B cell (primary cell): ENCODE measurements at regions not wholly inside any gene's neighbourhood (a gene's known extent, or its start where the extent isn't known, plus 50 kb on each side); places are given as distances from the start of the nearest gene placed in this dataset.

ENCODE experiments used
- ATAC-seq: fragments of 200-7000 bp; cut with Tn5 transposase; one replicate; pipeline ENCODE4 v1.10.0; 2021; ENCODE audit warnings: low read depth, mild to moderate bottlenecking, moderate number of reproducible peaks, moderate library complexity
- CTCF ChIA-PET: fragments of 350-600 bp; sonication (Branson Sonifier 250); formaldehyde crosslinking; loops from one replicate; lab custom pipeline; 2021; ENCODE audit warnings: antibody characterized with exemption, inconsistent platforms; lab: Charles Lee
- POLR2A ChIA-PET: fragments of 350-600 bp; sonication (Branson Sonifier 250); formaldehyde crosslinking; loops from one replicate; lab custom pipeline; 2021; ENCODE audit warnings: antibody characterized with exemption; lab: Charles Lee
- DNase-seq: peaks from one replicate; pipeline ENCODE4 v3.0.0; 2013
- H2AFZ ChIP-seq: 2 replicates; pipeline ENCODE4 v1.6.1; 2012; ENCODE audit warnings: mild to moderate bottlenecking, low read depth, low read length; ENCODE audit not compliant: insufficient read depth, poor library complexity, severe bottlenecking
- H3K27ac ChIP-seq, 2 donors: 1 replicate in 1 of 2; 2 replicates in 1 of 2; pipeline ENCODE4 v1.5.1; 2012 to 2013; ENCODE audit warnings: low read length in 2 of 2, mild to moderate bottlenecking in 2 of 2, moderate library complexity in 1 of 2
- H3K27me3 ChIP-seq, 4 experiments: fragments of 200-600 bp in 1 of 4; sonication (generic) in 1 of 4; replicated peaks in 1 of 4; 1 replicate in 2 of 4; 2 replicates in 2 of 4; pipeline versions ENCODE4 v1.6.1 to v1.7.0; 2013 to 2016; ENCODE audit warnings: low read length in 3 of 4, mild to moderate bottlenecking in 2 of 4, mixed read lengths in 1 of 4, moderate library complexity in 1 of 4; ENCODE audit not compliant: insufficient read depth in 4 of 4, control insufficient read depth in 3 of 4; ENCODE audit errors: control extremely low read depth in 1 of 4
- H3K36me3 ChIP-seq, 2 experiments: replicated peaks in 1 of 2; 1 replicate in 1 of 2; 2 replicates in 1 of 2; pipeline versions ENCODE4 v1.6.1 to v1.7.1; 2013; ENCODE audit warnings: low read length in 1 of 2; ENCODE audit not compliant: insufficient read depth in 2 of 2, control insufficient read depth in 1 of 2; ENCODE audit errors: control extremely low read depth in 1 of 2, extremely low read depth in 1 of 2
- H3K4me1 ChIP-seq, 2 donors: fragments of 200-600 bp in 1 of 2; sonication (generic) in 1 of 2; 1 replicate in 1 of 2; 2 replicates in 1 of 2; pipeline versions ENCODE4 v1.5.1 to v1.6.1; 2013 to 2017; ENCODE audit warnings: low read length in 2 of 2; ENCODE audit not compliant: control insufficient read depth in 2 of 2, insufficient read depth in 2 of 2
- H3K4me2 ChIP-seq: replicated peaks from 2 replicates; pipeline ENCODE3; 2012; ENCODE audit warnings: mild to moderate bottlenecking, low read depth, low read length; ENCODE audit not compliant: poor library complexity, severe bottlenecking
- H3K4me3 ChIP-seq, 5 experiments: fragments of 200-600 bp in 1 of 5; sonication (generic) in 1 of 5; 1 replicate in 3 of 5; 2 replicates in 2 of 5; pipeline versions ENCODE4 v1.5.1 to v1.7.0; 2011 to 2016; ENCODE audit warnings: low read length in 4 of 5, mild to moderate bottlenecking in 4 of 5, low read depth in 2 of 5, control low read depth in 1 of 5, moderate library complexity in 1 of 5; ENCODE audit not compliant: insufficient read depth in 1 of 5; ENCODE audit errors: control extremely low read depth in 1 of 5, extremely low read depth in 1 of 5
- H3K79me2 ChIP-seq: fragments of 200-600 bp; sonication (generic); one replicate; pipeline ENCODE4 v1.6.0; 2016; ENCODE audit warnings: low read length; ENCODE audit not compliant: control insufficient read depth, insufficient read depth
- H3K9ac ChIP-seq: fragments of 200-600 bp; sonication (generic); 2 replicates; pipeline ENCODE4 v1.6.1; 2017; ENCODE audit warnings: mild to moderate bottlenecking, low read length, moderate library complexity
- H3K9me3 ChIP-seq, 3 donors: one replicate each; pipeline versions ENCODE4 v1.6.1 to v1.7.1; 2013; ENCODE audit warnings: low read length in 2 of 3; ENCODE audit not compliant: control insufficient read depth in 2 of 3, insufficient read depth in 1 of 3; ENCODE audit errors: control extremely low read depth in 1 of 3
- H4K20me1 ChIP-seq: 2 replicates; pipeline ENCODE4 v1.6.0; 2012; ENCODE audit warnings: mild to moderate bottlenecking, low read length; ENCODE audit not compliant: insufficient read depth, control insufficient read depth, poor library complexity, severe bottlenecking
- H3K27ac Mint-ChIP-seq: one replicate; pipeline ENCODE4 v1.8.0; 2021; ENCODE audit warnings: mixed read lengths
- H3K27me3 Mint-ChIP-seq: one replicate; pipeline ENCODE4 v1.8.0; 2021; ENCODE audit warnings: mixed read lengths
- H3K4me1 Mint-ChIP-seq: one replicate; pipeline ENCODE4 v1.8.0; 2021; ENCODE audit warnings: mixed read lengths
- H3K4me3 Mint-ChIP-seq: one replicate; pipeline ENCODE4 v1.8.0; 2021; ENCODE audit warnings: mixed read lengths
- H3K9me3 Mint-ChIP-seq: one replicate; pipeline ENCODE4 v1.8.0; 2022; ENCODE audit warnings: mixed read lengths; ENCODE audit not compliant: insufficient read depth
- EZH2 ChIP-seq: IDR thresholded peaks from 2 replicates; pipeline ENCODE4 v1.6.1; 2012; ENCODE audit warnings: borderline replicate concordance, low read depth, mild to moderate bottlenecking, moderate library complexity, low read length; ENCODE audit not compliant: insufficient read depth, poor library complexity, severe bottlenecking
- WGBS: methylation state at CpG from one replicate; pipeline ENCODE4 v1.1.5; 2013; ENCODE audit warnings: missing lambda C conversion rate; ENCODE audit not compliant: insufficient coverage; 5-methylcytosine and 5-hydroxymethylcytosine counted together
- intact Hi-C: fragments of 100-400 bp; cut with micrococcal nuclease; formaldehyde crosslinking; loops from one replicate; pipeline ENCODE4 v1.10.0; 2022
- TF ChIP-seq, protein P1 (sequence below): fragments of 200-600 bp; IDR thresholded peaks from one replicate; pipeline ENCODE4 v1.8.0; 2022; ENCODE audit warnings: antibody characterized with exemption, mild to moderate bottlenecking

DNA sequence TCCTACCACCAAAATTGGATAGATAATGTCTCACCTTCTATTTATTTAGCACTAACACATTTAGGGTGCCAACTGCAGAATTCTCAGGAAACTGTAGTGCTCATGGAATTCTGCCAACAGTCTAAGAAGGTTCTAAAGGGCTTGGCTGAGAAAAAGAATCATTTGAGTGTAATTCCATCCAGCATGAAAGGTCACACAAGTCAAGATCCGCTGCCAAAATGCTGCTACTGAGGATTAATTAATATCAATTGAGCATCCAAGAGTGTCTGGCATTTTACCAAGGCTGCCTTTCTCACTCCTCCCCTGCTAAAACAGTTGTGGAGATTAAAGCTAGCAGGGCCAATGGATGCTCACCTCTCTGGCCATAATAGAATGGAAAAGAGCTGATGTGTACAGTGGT is 112.7 kb downstream of the FHL5 start:
- H3K4me2 ChIP-seq = no peak overlapping the region
- POLR2A ChIA-PET = no interaction called here
- H2AFZ ChIP-seq = no peak overlapping the region
- no peak overlapping the region for H3K27ac ChIP-seq
- no peak overlapping the region for H3K4me3 Mint-ChIP-seq
- no peaks in the 10 kb centered on the region for H3K4me1 ChIP-seq
- no peak overlapping the region for H3K9ac ChIP-seq
- H3K27me3 ChIP-seq = no peaks in the 10 kb centered on the region
- TF ChIP-seq EZH2 = no peak
- TF ChIP-seq, protein P1, sequence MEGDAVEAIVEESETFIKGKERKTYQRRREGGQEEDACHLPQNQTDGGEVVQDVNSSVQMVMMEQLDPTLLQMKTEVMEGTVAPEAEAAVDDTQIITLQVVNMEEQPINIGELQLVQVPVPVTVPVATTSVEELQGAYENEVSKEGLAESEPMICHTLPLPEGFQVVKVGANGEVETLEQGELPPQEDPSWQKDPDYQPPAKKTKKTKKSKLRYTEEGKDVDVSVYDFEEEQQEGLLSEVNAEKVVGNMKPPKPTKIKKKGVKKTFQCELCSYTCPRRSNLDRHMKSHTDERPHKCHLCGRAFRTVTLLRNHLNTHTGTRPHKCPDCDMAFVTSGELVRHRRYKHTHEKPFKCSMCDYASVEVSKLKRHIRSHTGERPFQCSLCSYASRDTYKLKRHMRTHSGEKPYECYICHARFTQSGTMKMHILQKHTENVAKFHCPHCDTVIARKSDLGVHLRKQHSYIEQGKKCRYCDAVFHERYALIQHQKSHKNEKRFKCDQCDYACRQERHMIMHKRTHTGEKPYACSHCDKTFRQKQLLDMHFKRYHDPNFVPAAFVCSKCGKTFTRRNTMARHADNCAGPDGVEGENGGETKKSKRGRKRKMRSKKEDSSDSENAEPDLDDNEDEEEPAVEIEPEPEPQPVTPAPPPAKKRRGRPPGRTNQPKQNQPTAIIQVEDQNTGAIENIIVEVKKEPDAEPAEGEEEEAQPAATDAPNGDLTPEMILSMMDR = no peak
- H3K36me3 ChIP-seq = no peaks in the 10 kb centered on the region
- intact Hi-C loops = no loop called here
- CTCF ChIA-PET = no interaction called here
- no peak overlapping the region for H3K4me3 ChIP-seq
- H3K27me3 Mint-ChIP-seq = no peaks in the 10 kb centered on the region
- DNase-seq = no peak
- H3K4me1 Mint-ChIP-seq = no peaks in the 10 kb centered on the region
- no peak overlapping the region for H3K27ac Mint-ChIP-seq
- peaks cover 2% of the 10 kb centered on the region for H3K9me3 Mint-ChIP-seq
- WGBS = no CpG with 5 or more reads among the region's 1 CpG
- no peaks in the 10 kb centered on the region for H3K79me2 ChIP-seq
- no peak for ATAC-seq
- no peaks in the 10 kb centered on the region for H3K9me3 ChIP-seq
- no peaks in the 10 kb centered on the region for H4K20me1 ChIP-seq
